ENCODE measurements at regions not wholly inside any gene's neighbourhood (a gene's known extent, or its start where the extent isn't known, plus 50 kb on each side); places are given as distances from the start of the nearest gene placed in this dataset.

DNA sequence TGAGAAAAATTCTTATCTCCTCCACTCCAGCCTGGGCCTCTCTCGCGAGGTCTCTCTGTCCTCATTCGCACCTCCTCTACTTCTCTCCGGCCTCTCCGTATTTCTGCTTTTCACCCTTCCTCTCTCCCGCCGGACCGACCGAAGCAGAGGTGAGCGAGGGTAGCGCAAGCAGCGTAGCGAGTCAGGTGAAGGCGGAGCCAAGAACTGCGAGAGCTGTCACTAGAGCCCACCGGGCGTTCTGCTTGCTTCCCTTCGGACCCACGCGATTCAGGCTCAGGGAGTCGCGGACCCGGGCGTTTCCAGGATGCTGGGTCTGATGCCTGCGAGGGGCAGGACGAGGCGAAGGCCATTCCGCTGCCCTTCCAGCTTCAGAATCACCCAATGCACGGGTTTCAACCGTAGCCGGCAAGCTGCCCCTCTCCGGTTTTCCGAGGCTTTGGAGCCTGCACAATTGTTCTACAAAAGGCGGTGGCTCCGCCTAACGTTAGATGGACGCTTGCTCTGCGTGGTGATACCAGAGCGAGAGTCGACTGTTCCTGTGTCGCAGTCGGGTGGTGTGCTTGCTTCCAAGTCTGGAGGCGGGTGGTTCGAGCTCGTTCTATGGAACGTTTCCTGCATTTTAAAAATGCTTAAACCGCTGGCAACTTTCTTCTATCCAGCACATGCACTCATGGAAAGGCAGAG is 310.2 kb downstream of the FAM72C start:
- peaks cover 0 to 28% (median 0%) of the 10 kb centered on the region in 3 donors for H3K27me3 ChIP-seq
- H3K36me3 ChIP-seq, result no peaks in the 10 kb centered on the region
- DNase-seq, result no peak
- H3K4me1 ChIP-seq, result no peaks in the 10 kb centered on the region
- TF ChIP-seq, protein P1, sequence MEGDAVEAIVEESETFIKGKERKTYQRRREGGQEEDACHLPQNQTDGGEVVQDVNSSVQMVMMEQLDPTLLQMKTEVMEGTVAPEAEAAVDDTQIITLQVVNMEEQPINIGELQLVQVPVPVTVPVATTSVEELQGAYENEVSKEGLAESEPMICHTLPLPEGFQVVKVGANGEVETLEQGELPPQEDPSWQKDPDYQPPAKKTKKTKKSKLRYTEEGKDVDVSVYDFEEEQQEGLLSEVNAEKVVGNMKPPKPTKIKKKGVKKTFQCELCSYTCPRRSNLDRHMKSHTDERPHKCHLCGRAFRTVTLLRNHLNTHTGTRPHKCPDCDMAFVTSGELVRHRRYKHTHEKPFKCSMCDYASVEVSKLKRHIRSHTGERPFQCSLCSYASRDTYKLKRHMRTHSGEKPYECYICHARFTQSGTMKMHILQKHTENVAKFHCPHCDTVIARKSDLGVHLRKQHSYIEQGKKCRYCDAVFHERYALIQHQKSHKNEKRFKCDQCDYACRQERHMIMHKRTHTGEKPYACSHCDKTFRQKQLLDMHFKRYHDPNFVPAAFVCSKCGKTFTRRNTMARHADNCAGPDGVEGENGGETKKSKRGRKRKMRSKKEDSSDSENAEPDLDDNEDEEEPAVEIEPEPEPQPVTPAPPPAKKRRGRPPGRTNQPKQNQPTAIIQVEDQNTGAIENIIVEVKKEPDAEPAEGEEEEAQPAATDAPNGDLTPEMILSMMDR (IDR thresholded peaks at IDR 0.05 in 4 of 5, conservative IDR thresholded peaks at IDR 0.05 in 1 of 5), result no peak
- TF ChIP-seq POLR2A (IDR thresholded peaks at IDR 0.05), result no peak
- in situ Hi-C loops (cut with MboI; ENCODE audit: low sequenced_read_pairs in 4 of 4) (no loop called here), intact Hi-C loops (cut with DNase I; ENCODE audit: low total_unique reads) (no loop called here)
- ATAC-seq, result no peak
- H3K27ac ChIP-seq, result no peak overlapping the region
- H3K9me3 ChIP-seq, result no peaks in the 10 kb centered on the region
- peak overlapping the region in 1 of 4 donors; percentile 38 for H3K4me3 ChIP-seq

DNA sequence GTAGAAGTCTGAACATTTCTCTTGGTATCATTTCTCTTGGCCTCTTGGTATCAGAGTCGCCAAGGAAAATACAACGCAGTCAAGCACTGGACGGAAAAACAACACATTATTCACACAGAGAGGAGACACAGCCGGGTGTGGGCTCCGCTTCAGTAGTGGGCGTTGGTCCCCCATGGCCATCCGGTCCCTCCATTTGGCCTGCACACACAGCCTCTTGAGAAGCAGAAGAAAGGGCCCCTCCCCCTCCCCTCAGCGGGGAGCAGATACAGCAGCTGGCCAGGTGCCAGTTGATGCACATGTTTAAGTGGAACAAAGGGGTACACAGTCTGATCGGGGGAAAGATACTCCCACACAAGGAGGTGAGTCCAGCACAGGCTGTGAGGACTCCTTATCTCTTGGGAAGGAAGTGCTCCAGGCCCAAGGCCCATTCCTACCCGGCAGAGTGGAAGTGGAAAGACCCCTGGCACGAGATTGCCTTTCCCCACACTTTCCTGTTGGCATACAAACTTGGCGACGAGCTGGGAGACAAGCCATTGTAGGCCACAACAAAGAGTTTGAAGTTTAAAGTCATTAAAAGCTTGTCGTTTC is 311.3 kb downstream of the FAM72C start:
- H3K27me3 ChIP-seq, result peaks cover 0 to 28% (median 0%) of the 10 kb centered on the region in 3 donors
- in situ Hi-C loops (cut with MboI; ENCODE audit: low sequenced_read_pairs in 4 of 4), result no loop called here

GRCh38 chr1:143653429-143653802 is 318.4 kb downstream of the FAM72C start:
- Histone ChIP-seq H3K4me1 (no peaks in the 10 kb centered on the region), H3K27me3 (peaks cover 0 to 6% (median 0%) of the 10 kb centered on the region in 3 donors), H3K9me3 (no peaks in the 10 kb centered on the region), H3K4me3 (no peak overlapping the region), H3K27ac (no peak overlapping the region), H3K36me3 (no peaks in the 10 kb centered on the region)
- intact Hi-C loops (cut with DNase I; ENCODE audit: low total_unique reads) (no loop called here), in situ Hi-C loops (cut with MboI; ENCODE audit: low sequenced_read_pairs in 4 of 4) (no loop called here)
- ATAC-seq, result no peak
- no peak for TF ChIP-seq POLR2A (IDR thresholded peaks at IDR 0.05)
- TF ChIP-seq, protein P1 (IDR thresholded peaks at IDR 0.05 in 4 of 5, conservative IDR thresholded peaks at IDR 0.05 in 1 of 5), result no peak
- no peak for DNase-seq

More for the DNA sequence above, 311.3 kb downstream of the FAM72C start:
- H3K4me3 ChIP-seq, result no peak overlapping the region
- DNase-seq (no peak), ATAC-seq (no peak)
- intact Hi-C loops (cut with DNase I; ENCODE audit: low total_unique reads), result no loop called here
- no peaks in the 10 kb centered on the region for H3K9me3 ChIP-seq
- no peak for TF ChIP-seq POLR2A (IDR thresholded peaks at IDR 0.05)
- TF ChIP-seq, protein P1 (IDR thresholded peaks at IDR 0.05 in 4 of 5, conservative IDR thresholded peaks at IDR 0.05 in 1 of 5), result no peak
- no peaks in the 10 kb centered on the region for H3K36me3 ChIP-seq
- no peak overlapping the region for H3K27ac ChIP-seq
- H3K4me1 ChIP-seq, result no peaks in the 10 kb centered on the region

DNA sequence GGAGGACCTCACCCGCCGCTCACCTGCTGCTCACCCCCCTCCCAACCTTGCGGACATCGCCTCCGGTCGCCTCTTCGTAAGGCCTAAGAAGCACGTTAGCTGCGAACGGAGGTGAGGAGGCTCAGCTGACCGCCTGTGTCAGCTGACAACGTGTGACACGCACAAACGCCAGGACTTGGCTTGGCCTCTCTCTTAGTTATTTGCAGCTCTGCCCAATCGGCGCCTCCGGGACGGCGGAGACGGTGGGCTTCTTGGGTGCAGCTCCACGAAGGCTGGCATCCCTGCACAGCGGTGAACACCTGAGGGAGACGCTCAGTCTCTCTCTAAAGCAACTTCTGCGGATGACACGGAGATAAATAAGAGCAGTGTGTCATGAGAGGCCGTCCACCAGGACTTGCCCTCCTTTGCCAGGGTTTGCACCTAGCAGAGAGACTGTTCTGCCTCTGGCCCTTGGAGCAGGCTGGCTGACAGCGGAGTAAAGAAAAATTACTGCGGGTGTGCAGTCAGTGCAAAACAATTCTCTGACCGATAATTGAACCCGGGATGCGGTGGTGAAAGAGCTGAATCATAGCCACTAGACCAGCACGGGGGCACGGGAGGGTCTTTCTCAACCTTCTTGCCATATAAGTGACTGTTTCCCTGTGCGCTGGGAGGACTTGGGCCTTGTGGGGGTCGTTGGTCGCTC is 318.9 kb downstream of the FAM72C start:
- TF ChIP-seq, protein P1 (IDR thresholded peaks at IDR 0.05 in 4 of 5, conservative IDR thresholded peaks at IDR 0.05 in 1 of 5), result no peak
- no peak for TF ChIP-seq POLR2A (IDR thresholded peaks at IDR 0.05)
- Histone ChIP-seq H3K27ac (no peak overlapping the region), H3K27me3 (peaks cover 0 to 6% (median 0%) of the 10 kb centered on the region in 3 donors), H3K4me3 (no peak overlapping the region), H3K9me3 (no peaks in the 10 kb centered on the region), H3K4me1 (no peaks in the 10 kb centered on the region), H3K36me3 (no peaks in the 10 kb centered on the region)
- intact Hi-C loops (cut with DNase I; ENCODE audit: low total_unique reads) (no loop called here), in situ Hi-C loops (cut with MboI; ENCODE audit: low sequenced_read_pairs in 4 of 4) (no loop called here)
- DNase-seq (no peak), ATAC-seq (no peak)

Measured in gastrocnemius medialis (tissue), 4 donors.